ENCODE measurements at regions not wholly inside any gene's neighbourhood (a gene's known extent, or its start where the extent isn't known, plus 50 kb on each side); places are given as distances from the start of the nearest gene placed in this dataset.

- in situ Hi-C loops (cut with MboI) = no loop called here
Measured at GRCh38 chr17:77376795-77377709, 236.3 kb downstream of the SEC14L1 start.

GRCh38 chr17:77377710-77378235 lies 237.0 kb downstream of the SEC14L1 start:
- WGBS (ENCODE audit: insufficient coverage, low coverage, missing lambda C conversion rate) = 80% methylated on average over 11 of the region's 11 CpGs
- H3K4me3 ChIP-seq = no peak overlapping the region
- no peak for TF ChIP-seq POU5F1 (IDR thresholded peaks at IDR 0.05; ENCODE audit: borderline replicate concordance, low read depth, low read length, partially characterized antibody)
- TF ChIP-seq ZNF324 (CRISPR knock-in tag; IDR thresholded peaks at IDR 0.05) = no peak
- TF ChIP-seq USF1 (CRISPR knock-in tag; IDR thresholded peaks at IDR 0.05) = no peak
- TF ChIP-seq TCF7L2 (IDR thresholded peaks at IDR 0.05; ENCODE audit: low read depth, low read length) = no peak
- TF ChIP-seq ARID4B (CRISPR knock-in tag; IDR thresholded peaks at IDR 0.05) = no peak

More at GRCh38 chr17:77376795-77377709, 236.3 kb downstream of the SEC14L1 start:
- ChIA-PET POLR2A (interaction anchor here (0.6 to 0.8 kb wide), 2 partner anchors 11 to 12 kb away, joined by 3 to 4 read pairs; no protein-coding TSS in a partner anchor), CTCF (ENCODE audit: low intra/inter-chr PET ratio) (no interaction called here)
- Histone ChIP-seq H3K9me3 (replicated peaks; ENCODE audit: control insufficient read depth, insufficient read depth, low read depth, low read length) (no peaks in the 10 kb centered on the region), H4K20me1 (replicated peaks; ENCODE audit: control insufficient read depth, insufficient read depth, low read length) (peaks cover 76% of the 10 kb centered on the region), H2AFZ (ENCODE audit: low read depth, low read length) (no peak overlapping the region), H3K4me2 (ENCODE audit: insufficient read depth, low read length) (no peak overlapping the region), H3K4me1 (replicated peaks in 1 of 2; ENCODE audit: control insufficient read depth in 2 of 2, insufficient read depth in 2 of 2, low read length in 2 of 2) (peaks cover 33 to 55% of the 10 kb centered on the region in 2 experiments), H3K79me2 (ENCODE audit: control insufficient read depth, insufficient read depth, low read length) (peaks cover 77% of the 10 kb centered on the region), H3K9me1 (ENCODE audit: control insufficient read depth, insufficient read depth, low read length) (peaks cover 9% of the 10 kb centered on the region), H3K27me3 (ENCODE audit: control insufficient read depth in 2 of 2, insufficient read depth in 2 of 2, low read length in 2 of 2) (no peaks in the 10 kb centered on the region), H3K9ac (ENCODE audit: insufficient read depth in 1 of 2, low read depth in 2 of 2, low read length in 2 of 2) (no peak overlapping the region), H3K4me3 (no peak overlapping the region), H3K27ac (ENCODE audit: extremely low read depth, low read depth, low read length) (no peak overlapping the region), H3K36me3 (ENCODE audit: control insufficient read depth, insufficient read depth, low read length) (no peaks in the 10 kb centered on the region; the same call in 2 of the 3 replicates)
- no peak for FAIRE-seq
- no peak for TF ChIP-seq SRSF3 (IDR thresholded peaks at IDR 0.05; ENCODE audit: insufficient read depth, low read length)
- TF ChIP-seq SMAD4 (CRISPR knock-in tag; conservative IDR thresholded peaks at IDR 0.05) = no peak
- no peak for TF ChIP-seq ZNF146 (CRISPR knock-in tag; IDR thresholded peaks at IDR 0.05; ENCODE audit: unreplicated experiment)
- no peak for TF ChIP-seq NFATC3 (IDR thresholded peaks at IDR 0.05)
- TF ChIP-seq MED1 (CRISPR knock-in tag; IDR thresholded peaks at IDR 0.05; ENCODE audit: borderline replicate concordance) = no peak
- no peak for TF ChIP-seq TOE1 (IDR thresholded peaks at IDR 0.05; ENCODE audit: borderline replicate concordance)
- TF ChIP-seq TOE1 (CRISPR knock-in tag; IDR thresholded peaks at IDR 0.05; ENCODE audit: borderline replicate concordance, low read depth) = no peak
- TF ChIP-seq ZNF76 (CRISPR knock-in tag; IDR thresholded peaks at IDR 0.05; ENCODE audit: borderline replicate concordance) = no peak
- TF ChIP-seq ZC3H8 (IDR thresholded peaks at IDR 0.05) = no peak
- ATAC-seq = no peak
- no TSS peak for BruUV-seq (replicated peaks)
- 75% methylated on average over 28 of the region's 31 CpGs for WGBS (ENCODE audit: insufficient coverage, low coverage, missing lambda C conversion rate)
- no peak for DNase-seq (ENCODE audit: extremely low read depth in 1 of 4, low spot score in 3 of 4)
- intact Hi-C loops (cut with micrococcal nuclease) = no loop called here

More at GRCh38 chr17:77377710-77378235, 237.0 kb downstream of the SEC14L1 start:
- no peak for ATAC-seq
- no peaks in the 10 kb centered on the region for H3K27me3 ChIP-seq (ENCODE audit: control insufficient read depth in 2 of 2, insufficient read depth in 2 of 2, low read length in 2 of 2)
- no peaks in the 10 kb centered on the region; the same call in 2 of the 3 replicates for H3K36me3 ChIP-seq (ENCODE audit: control insufficient read depth, insufficient read depth, low read length)
- no peak for FAIRE-seq
- peaks cover 78% of the 10 kb centered on the region for H4K20me1 ChIP-seq (replicated peaks; ENCODE audit: control insufficient read depth, insufficient read depth, low read length)
- ChIA-PET CTCF (ENCODE audit: low intra/inter-chr PET ratio) (no interaction called here), POLR2A (interaction anchor here (0.8 kb wide), 1 partner anchor 12 kb away, joined by 4 read pairs; no protein-coding TSS in a partner anchor)
- H3K4me1 ChIP-seq (replicated peaks in 1 of 2; ENCODE audit: control insufficient read depth in 2 of 2, insufficient read depth in 2 of 2, low read length in 2 of 2) = peaks cover 26 to 55% of the 10 kb centered on the region in 2 experiments
- H3K79me2 ChIP-seq (ENCODE audit: control insufficient read depth, insufficient read depth, low read length) = peaks cover 69% of the 10 kb centered on the region
- H3K9ac ChIP-seq (ENCODE audit: insufficient read depth in 1 of 2, low read depth in 2 of 2, low read length in 2 of 2) = no peak overlapping the region
- DNase-seq (ENCODE audit: extremely low read depth in 1 of 4, low spot score in 3 of 4) = no peak
- H3K9me3 ChIP-seq (replicated peaks; ENCODE audit: control insufficient read depth, insufficient read depth, low read depth, low read length) = no peaks in the 10 kb centered on the region
- no peak overlapping the region for H3K27ac ChIP-seq (ENCODE audit: extremely low read depth, low read depth, low read length)
- intact Hi-C loops (cut with micrococcal nuclease) = no loop called here
- no peak overlapping the region for H3K4me2 ChIP-seq (ENCODE audit: insufficient read depth, low read length)
- no peak overlapping the region for H2AFZ ChIP-seq (ENCODE audit: low read depth, low read length)
- peaks cover 9% of the 10 kb centered on the region for H3K9me1 ChIP-seq (ENCODE audit: control insufficient read depth, insufficient read depth, low read length)
- in situ Hi-C loops (cut with MboI) = no loop called here
- no TSS peak for BruUV-seq (replicated peaks)
